ENCODE measurements at regions not wholly inside any gene's neighbourhood (a gene's known extent, or its start where the extent isn't known, plus 50 kb on each side); places are given as distances from the start of the nearest gene placed in this dataset.
A peak's percentile ranks its signal among the peaks of the same experiment; 100 is the strongest.

DNA sequence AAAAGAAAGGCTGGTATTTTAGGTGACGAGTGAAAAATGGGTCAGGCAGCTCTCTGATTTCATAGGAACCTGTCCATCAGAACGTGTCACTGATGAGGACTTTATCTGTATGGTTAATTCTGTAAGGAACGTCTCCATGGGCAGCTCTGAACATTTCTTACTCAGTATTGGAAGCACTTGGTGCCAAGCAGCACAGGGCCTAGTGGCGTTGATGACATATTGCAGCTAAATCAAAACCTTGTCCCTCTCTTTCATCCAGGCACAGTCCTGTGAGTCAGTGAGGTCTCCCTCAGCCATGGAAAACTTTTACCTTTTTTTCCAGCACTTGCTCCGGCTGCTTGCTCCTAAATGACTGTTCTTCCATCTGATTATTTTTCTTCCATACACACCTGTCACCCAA is 301.9 kb downstream of the DHX15 start:
- Mint-ChIP-seq H3K27me3 (ENCODE audit: low read depth) (no peaks in the 10 kb centered on the region), H3K27ac (ENCODE audit: unreplicated experiment) (no peak overlapping the region), H3K9me3 (no peaks in the 10 kb centered on the region), H3K4me3 (no peak overlapping the region), H3K36me3 (ENCODE audit: low read depth) (no peaks in the 10 kb centered on the region), H3K4me1 (peaks cover 17% of the 10 kb centered on the region)
- DNase-seq (ENCODE audit: low read depth, low spot score): no peak
- TF ChIP-seq, protein P1, sequence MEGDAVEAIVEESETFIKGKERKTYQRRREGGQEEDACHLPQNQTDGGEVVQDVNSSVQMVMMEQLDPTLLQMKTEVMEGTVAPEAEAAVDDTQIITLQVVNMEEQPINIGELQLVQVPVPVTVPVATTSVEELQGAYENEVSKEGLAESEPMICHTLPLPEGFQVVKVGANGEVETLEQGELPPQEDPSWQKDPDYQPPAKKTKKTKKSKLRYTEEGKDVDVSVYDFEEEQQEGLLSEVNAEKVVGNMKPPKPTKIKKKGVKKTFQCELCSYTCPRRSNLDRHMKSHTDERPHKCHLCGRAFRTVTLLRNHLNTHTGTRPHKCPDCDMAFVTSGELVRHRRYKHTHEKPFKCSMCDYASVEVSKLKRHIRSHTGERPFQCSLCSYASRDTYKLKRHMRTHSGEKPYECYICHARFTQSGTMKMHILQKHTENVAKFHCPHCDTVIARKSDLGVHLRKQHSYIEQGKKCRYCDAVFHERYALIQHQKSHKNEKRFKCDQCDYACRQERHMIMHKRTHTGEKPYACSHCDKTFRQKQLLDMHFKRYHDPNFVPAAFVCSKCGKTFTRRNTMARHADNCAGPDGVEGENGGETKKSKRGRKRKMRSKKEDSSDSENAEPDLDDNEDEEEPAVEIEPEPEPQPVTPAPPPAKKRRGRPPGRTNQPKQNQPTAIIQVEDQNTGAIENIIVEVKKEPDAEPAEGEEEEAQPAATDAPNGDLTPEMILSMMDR (conservative IDR thresholded peaks at IDR 0.05): no peak

DNA sequence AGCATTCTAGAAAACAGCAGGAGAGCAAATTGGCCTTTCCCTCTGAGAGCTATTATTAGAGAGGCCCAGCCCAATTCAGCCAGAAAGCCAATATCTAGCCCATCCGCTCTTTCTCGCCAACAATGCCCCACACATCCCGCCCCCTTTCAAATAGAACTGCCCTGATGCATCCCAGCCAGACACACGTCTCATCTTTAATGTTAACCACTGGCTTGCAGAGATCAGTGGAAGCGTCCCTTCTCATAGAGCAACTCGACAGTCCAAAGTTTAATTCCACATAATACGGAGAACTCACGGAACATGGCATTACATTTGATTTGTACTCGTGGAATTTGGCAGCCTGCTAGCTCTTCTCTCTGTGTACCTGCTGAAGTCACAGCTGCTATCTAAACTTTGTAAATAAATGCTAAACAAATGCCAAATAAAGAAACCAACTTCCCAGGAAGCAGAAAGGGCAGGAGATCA is 304.4 kb downstream of the DHX15 start:
- Mint-ChIP-seq H3K36me3 (ENCODE audit: low read depth) (no peaks in the 10 kb centered on the region), H3K27ac (ENCODE audit: unreplicated experiment) (no peak overlapping the region), H3K9me3 (no peaks in the 10 kb centered on the region), H3K4me3 (no peak overlapping the region), H3K4me1 (peaks cover 17% of the 10 kb centered on the region), H3K27me3 (ENCODE audit: low read depth) (no peaks in the 10 kb centered on the region)
- no peak for DNase-seq (ENCODE audit: low read depth, low spot score)
- TF ChIP-seq, protein P1 (conservative IDR thresholded peaks at IDR 0.05): no peak

DNA sequence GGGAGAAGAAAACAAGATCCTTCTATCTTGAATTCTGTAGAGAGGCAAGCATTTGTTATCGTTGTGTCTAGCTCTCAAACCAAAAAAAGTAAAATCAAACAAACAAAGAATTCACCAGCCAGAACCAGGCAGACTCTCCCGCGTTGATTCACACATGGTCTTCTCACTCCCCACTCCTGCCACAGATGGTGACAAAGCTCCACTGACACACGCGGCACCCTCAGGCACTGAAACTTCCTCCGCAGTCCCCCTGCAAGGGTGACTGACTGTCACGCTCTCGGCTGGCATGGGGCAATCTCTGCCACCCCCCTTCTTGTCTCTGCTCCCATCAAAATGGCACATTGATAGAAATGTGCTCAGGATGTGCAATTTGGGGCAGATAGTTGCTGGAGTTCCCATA is 304.9 kb downstream of the DHX15 start:
- Mint-ChIP-seq H3K36me3 (ENCODE audit: low read depth) (no peaks in the 10 kb centered on the region), H3K9me3 (no peaks in the 10 kb centered on the region), H3K27me3 (ENCODE audit: low read depth) (no peaks in the 10 kb centered on the region), H3K4me3 (no peak overlapping the region), H3K27ac (ENCODE audit: unreplicated experiment) (no peak overlapping the region), H3K4me1 (peaks cover 17% of the 10 kb centered on the region)
- TF ChIP-seq, protein P1 (conservative IDR thresholded peaks at IDR 0.05): no peak
- no peak for DNase-seq (ENCODE audit: low read depth, low spot score)

DNA sequence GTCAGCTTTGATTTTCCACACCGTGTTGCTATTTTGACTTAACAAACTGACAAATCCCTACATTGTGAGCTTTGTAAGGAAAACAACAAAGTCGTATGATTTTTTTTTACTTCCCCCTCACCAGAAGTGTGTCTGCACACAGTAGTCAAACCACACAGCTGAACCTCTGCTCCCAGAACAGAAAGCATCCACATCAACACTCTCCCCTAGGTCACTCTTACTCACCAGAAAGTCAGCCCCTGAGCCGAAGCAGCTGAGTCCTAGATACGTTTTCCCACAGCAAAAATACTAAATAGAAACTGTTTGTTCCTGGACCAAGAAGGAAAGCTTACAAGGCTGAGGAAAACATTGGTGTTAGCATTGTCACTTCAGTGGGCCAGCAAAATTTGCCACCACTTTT is 305.7 kb downstream of the DHX15 start:
- Mint-ChIP-seq H3K9me3 (no peaks in the 10 kb centered on the region), H3K36me3 (ENCODE audit: low read depth) (no peaks in the 10 kb centered on the region), H3K4me1 (peaks cover 17% of the 10 kb centered on the region), H3K27me3 (ENCODE audit: low read depth) (no peaks in the 10 kb centered on the region), H3K27ac (ENCODE audit: unreplicated experiment) (peak overlapping the region; percentile 53), H3K4me3 (no peak overlapping the region)
- no peak for DNase-seq (ENCODE audit: low read depth, low spot score)
- TF ChIP-seq, protein P1 (conservative IDR thresholded peaks at IDR 0.05): no peak

DNA sequence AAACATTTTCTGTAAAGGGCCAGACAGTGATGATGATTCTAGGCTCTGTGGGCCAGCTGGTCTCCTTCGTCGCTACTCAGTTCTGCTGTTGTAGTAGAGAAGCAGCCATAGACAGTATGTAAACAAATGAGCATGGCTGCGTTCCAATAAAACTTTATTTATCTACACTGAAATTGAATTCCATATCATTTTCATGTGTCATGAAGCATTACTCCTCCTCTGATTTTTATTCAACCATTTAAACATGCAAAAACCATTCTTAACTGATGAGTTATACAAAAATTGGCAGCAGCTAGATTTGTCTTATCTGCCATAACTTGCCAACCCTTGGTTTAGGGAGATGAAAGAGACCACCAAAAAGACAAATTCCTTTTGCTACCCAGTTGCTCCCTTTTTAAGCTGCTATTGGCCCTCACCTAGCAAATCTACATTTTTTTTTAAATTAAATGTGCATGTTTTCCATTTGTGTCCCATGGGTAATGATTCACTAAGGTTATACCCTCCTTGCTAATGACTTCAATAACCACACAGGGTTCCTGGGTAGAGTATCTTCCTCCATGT is 309.9 kb downstream of the DHX15 start:
- Mint-ChIP-seq H3K4me3 (no peak overlapping the region), H3K27me3 (ENCODE audit: low read depth) (no peaks in the 10 kb centered on the region), H3K9me3 (no peaks in the 10 kb centered on the region), H3K27ac (ENCODE audit: unreplicated experiment) (no peak overlapping the region), H3K36me3 (ENCODE audit: low read depth) (no peaks in the 10 kb centered on the region), H3K4me1 (peaks cover 9% of the 10 kb centered on the region)
- no peak for DNase-seq (ENCODE audit: low read depth, low spot score)
- TF ChIP-seq, protein P1 (conservative IDR thresholded peaks at IDR 0.05): no peak
